ENCODE measurements at regions not wholly inside any gene's neighbourhood (a gene's known extent, or its start where the extent isn't known, plus 50 kb on each side); places are given as distances from the start of the nearest gene placed in this dataset.

- Mint-ChIP-seq H3K4me1 (ENCODE audit: low read depth) (no peaks in the 10 kb centered on the region), H3K27ac (no peak overlapping the region), H3K4me3 (ENCODE audit: low read depth) (no peak overlapping the region), H3K36me3 (ENCODE audit: insufficient read depth) (peaks cover 4% of the 10 kb centered on the region), H3K27me3 (no peaks in the 10 kb centered on the region), H3K9me3 (ENCODE audit: low read depth) (peaks cover 22% of the 10 kb centered on the region)
- no peak for DNase-seq (ENCODE audit: low spot score, unreplicated experiment)
- TF ChIP-seq CTCF (IDR thresholded peaks at IDR 0.05; ENCODE audit: unreplicated experiment), result no peak
These were observed 56.8 kb upstream of the TEX13C start for GRCh38 chrX:125262836-125263235.

GRCh38 chrX:125266153-125266660, 53.5 kb upstream of the TEX13C start:
- no peak overlapping the region for H3K27ac Mint-ChIP-seq
- no peak overlapping the region for H3K4me3 Mint-ChIP-seq (ENCODE audit: low read depth)
- H3K27me3 Mint-ChIP-seq, result no peaks in the 10 kb centered on the region
- no peak for DNase-seq (ENCODE audit: low spot score, unreplicated experiment)
- H3K4me1 Mint-ChIP-seq (ENCODE audit: low read depth), result no peaks in the 10 kb centered on the region
- TF ChIP-seq CTCF (IDR thresholded peaks at IDR 0.05; ENCODE audit: unreplicated experiment), result no peak
- H3K36me3 Mint-ChIP-seq (ENCODE audit: insufficient read depth), result peaks cover 4% of the 10 kb centered on the region
- H3K9me3 Mint-ChIP-seq (ENCODE audit: low read depth), result peaks cover 34% of the 10 kb centered on the region
